Fibroblast of lung (primary cell): ENCODE measurements at regions not wholly inside any gene's neighbourhood (a gene's known extent, or its start where the extent isn't known, plus 50 kb on each side); places are given as distances from the start of the nearest gene placed in this dataset.

Experiments
- CTCF ChIP-seq, 2 donors: IDR thresholded peaks in 1 of 2; conservative IDR thresholded peaks in 1 of 2; 1 replicate in 1 of 2; 2 replicates in 1 of 2; pipeline ENCODE4 v1.5.1; 2011 to 2012; ENCODE audit warnings: low read length in 2 of 2, control low read depth in 1 of 2, inconsistent platforms in 1 of 2, low read depth in 1 of 2, mild to moderate bottlenecking in 1 of 2
- EZH2 ChIP-seq: IDR thresholded peaks from 2 replicates; pipeline ENCODE4 v1.5.1; 2012; ENCODE audit warnings: low read length, control low read depth, mild to moderate bottlenecking; ENCODE audit errors: missing control alignments

- no peak for TF ChIP-seq CTCF (conservative IDR thresholded peaks at IDR 0.05 in 1 of 2, IDR thresholded peaks at IDR 0.05 in 1 of 2; ENCODE audit: low read depth in 1 of 2, low read length in 2 of 2)
- no peak for TF ChIP-seq EZH2
These were observed 464.1 kb downstream of the PLCL1 start for GRCh38 chr2:198268519-198268918.
